ENCODE measurements at regions not wholly inside any gene's neighbourhood (a gene's known extent, or its start where the extent isn't known, plus 50 kb on each side); places are given as distances from the start of the nearest gene placed in this dataset.

- DNase-seq: no peak
These were observed 104.5 kb upstream of the B3GAT1 start for GRCh38 chr11:134516529-134516928.

GRCh38 chr11:134515081-134515960 is 103.3 kb upstream of the B3GAT1 start:
- no peak for DNase-seq

- no peak for DNase-seq
These were observed 102.4 kb upstream of the B3GAT1 start for GRCh38 chr11:134514354-134514951.

- DNase-seq: no peak
These were observed 101.6 kb upstream of the B3GAT1 start for GRCh38 chr11:134513585-134514120.

- DNase-seq: no peak
These were observed 100.8 kb upstream of the B3GAT1 start for GRCh38 chr11:134512571-134513538.

GRCh38 chr11:134512061-134512460 is 100.0 kb upstream of the B3GAT1 start:
- DNase-seq: no peak

- DNase-seq: no peak
These were observed 99.2 kb upstream of the B3GAT1 start for GRCh38 chr11:134511255-134511654.

GRCh38 chr11:134510233-134511040 is 98.4 kb upstream of the B3GAT1 start:
- DNase-seq: no peak

GRCh38 chr11:134509381-134510232 is 97.6 kb upstream of the B3GAT1 start:
- no peak for DNase-seq

- DNase-seq: no peak
These were observed 96.4 kb upstream of the B3GAT1 start for GRCh38 chr11:134508219-134508990.

- no peak for DNase-seq
These were observed 94.0 kb upstream of the B3GAT1 start for GRCh38 chr11:134506046-134506445.

GRCh38 chr11:134505125-134505524 is 93.1 kb upstream of the B3GAT1 start:
- DNase-seq: no peak

- no peak for DNase-seq
These were observed 92.3 kb upstream of the B3GAT1 start for GRCh38 chr11:134504146-134504905.

- no peak for DNase-seq
These were observed 91.6 kb upstream of the B3GAT1 start for GRCh38 chr11:134503596-134503995.

- DNase-seq: no peak
These were observed 91.1 kb upstream of the B3GAT1 start for GRCh38 chr11:134503100-134503499.

- no peak for DNase-seq
These were observed 90.1 kb upstream of the B3GAT1 start for GRCh38 chr11:134502153-134502550.

GRCh38 chr11:134501406-134502152 is 89.5 kb upstream of the B3GAT1 start:
- DNase-seq: no peak

GRCh38 chr11:134500621-134501020 is 88.6 kb upstream of the B3GAT1 start:
- no peak for DNase-seq

All from muscle of arm (tissue), 1 donor.